ENCODE measurements at regions not wholly inside any gene's neighbourhood (a gene's known extent, or its start where the extent isn't known, plus 50 kb on each side); places are given as distances from the start of the nearest gene placed in this dataset.
A peak's percentile ranks its signal among the peaks of the same experiment; 100 is the strongest.

GRCh38 chr15:70538278-70538677 is 225.1 kb downstream of the UACA start:
- H3K4me3 ChIP-seq, result no peak overlapping the region
- no peak for DNase-seq (ENCODE audit: low spot score)
- H3K27ac ChIP-seq, result no peak overlapping the region
- TF ChIP-seq, protein P1, sequence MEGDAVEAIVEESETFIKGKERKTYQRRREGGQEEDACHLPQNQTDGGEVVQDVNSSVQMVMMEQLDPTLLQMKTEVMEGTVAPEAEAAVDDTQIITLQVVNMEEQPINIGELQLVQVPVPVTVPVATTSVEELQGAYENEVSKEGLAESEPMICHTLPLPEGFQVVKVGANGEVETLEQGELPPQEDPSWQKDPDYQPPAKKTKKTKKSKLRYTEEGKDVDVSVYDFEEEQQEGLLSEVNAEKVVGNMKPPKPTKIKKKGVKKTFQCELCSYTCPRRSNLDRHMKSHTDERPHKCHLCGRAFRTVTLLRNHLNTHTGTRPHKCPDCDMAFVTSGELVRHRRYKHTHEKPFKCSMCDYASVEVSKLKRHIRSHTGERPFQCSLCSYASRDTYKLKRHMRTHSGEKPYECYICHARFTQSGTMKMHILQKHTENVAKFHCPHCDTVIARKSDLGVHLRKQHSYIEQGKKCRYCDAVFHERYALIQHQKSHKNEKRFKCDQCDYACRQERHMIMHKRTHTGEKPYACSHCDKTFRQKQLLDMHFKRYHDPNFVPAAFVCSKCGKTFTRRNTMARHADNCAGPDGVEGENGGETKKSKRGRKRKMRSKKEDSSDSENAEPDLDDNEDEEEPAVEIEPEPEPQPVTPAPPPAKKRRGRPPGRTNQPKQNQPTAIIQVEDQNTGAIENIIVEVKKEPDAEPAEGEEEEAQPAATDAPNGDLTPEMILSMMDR (IDR thresholded peaks at IDR 0.05), result no peak

- no peak overlapping the region for H3K4me3 ChIP-seq
- DNase-seq (ENCODE audit: low spot score), result peak; percentile 19
- H3K27ac ChIP-seq, result no peak overlapping the region
- TF ChIP-seq, protein P1 (IDR thresholded peaks at IDR 0.05), result no peak
These were observed 227.4 kb downstream of the UACA start for GRCh38 chr15:70535955-70536338.

- Histone ChIP-seq H3K4me3 (no peak overlapping the region), H3K27ac (no peak overlapping the region)
- TF ChIP-seq, protein P1 (IDR thresholded peaks at IDR 0.05), result no peak
- DNase-seq (ENCODE audit: low spot score), result peak; percentile 58
These were observed 228.0 kb downstream of the UACA start for GRCh38 chr15:70535071-70535954.

DNA sequence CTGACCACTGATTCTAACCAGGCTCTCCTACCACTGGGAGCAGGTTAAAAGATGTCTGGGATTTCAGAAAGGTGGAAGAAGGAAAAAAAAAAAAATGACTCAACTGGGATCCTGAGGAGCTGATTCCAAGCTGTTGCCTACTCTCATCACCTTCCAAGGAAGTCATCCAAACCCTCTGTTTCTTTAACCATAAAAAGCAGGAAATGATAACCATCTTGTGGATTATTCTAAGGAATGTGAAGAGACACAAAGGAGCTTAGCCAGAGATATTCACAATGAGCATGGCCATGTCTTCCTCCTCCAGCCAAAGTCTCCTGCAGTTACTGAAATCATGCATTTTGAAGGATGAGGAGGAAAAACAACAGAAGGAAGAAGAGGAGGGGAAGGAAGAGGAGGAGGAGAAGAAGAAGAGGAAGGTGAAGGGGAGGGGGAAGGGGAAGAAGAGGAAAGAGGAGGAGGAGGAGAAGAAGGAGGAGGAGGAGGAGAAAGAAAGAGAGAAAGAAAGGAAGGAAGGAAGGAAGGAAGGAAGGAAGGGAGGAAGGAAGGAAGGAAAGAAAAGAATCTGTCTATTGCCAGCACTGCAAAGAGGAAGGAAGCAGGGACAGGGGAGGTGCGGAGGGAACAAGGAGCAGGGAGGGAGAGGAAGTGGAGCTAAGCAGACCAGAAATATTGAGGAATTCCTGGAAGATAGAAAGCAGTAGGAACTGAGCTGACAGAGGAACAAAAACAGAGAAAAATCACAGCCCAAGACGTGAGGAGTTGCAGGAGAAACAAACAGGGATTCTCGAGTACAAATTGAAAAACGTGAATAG is 229.2 kb downstream of the UACA start:
- H3K27ac ChIP-seq, result no peak overlapping the region
- peak; percentile 5 for DNase-seq (ENCODE audit: low spot score)
- TF ChIP-seq, protein P1 (IDR thresholded peaks at IDR 0.05), result no peak
- no peak overlapping the region for H3K4me3 ChIP-seq

DNA sequence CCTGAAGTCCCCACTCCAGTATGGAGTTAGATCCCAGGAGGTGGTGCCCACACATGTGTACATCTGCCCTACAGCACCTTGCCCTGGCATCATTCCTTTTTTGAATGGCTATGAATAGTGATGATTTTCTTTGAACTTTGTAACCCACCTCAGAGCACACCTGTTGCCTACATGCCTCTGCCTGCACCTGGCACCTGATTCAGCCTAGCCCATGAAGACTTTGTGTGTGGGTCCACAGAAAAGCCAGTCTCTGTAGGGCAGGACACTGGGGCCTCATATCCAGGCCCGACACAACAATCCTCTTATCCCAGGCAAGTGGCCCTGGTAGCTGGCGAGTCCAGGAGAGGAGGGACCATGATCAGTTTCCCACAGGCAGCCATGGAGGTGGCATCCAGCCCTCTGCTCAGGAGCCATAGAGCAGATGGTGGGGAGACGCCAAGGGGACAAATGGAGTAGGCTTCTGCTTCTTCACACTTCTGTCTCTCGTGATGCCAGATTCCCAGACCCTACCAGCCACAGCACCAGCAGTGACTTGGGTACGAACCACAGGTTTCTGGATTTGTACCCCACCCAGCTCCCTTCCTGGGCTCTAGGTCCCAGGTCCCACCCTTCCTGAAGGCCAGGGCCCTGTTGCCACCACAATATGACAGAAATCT is 230.7 kb downstream of the UACA start:
- no peak overlapping the region for H3K27ac ChIP-seq
- H3K4me3 ChIP-seq, result no peak overlapping the region
- TF ChIP-seq, protein P1 (IDR thresholded peaks at IDR 0.05), result no peak
- DNase-seq (ENCODE audit: low spot score), result no peak

DNA sequence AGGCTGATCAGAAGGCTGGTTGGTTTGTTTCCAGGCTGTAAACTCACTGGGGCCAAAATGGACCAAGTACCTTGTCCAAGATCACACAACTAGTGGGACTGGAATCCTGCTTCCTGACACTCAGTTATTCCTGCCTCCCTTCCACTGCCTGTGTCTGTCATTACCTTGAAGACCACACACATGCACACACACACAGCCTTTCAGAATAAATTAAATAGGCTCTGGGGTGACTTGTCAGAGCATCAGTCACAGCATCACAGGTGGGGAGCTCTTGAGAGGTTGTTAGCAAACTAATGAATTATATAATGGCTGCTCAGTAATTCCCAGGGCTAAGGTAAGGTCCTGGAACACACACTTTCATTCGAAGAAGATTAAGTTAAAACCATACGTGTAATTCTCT is 231.8 kb downstream of the UACA start:
- peak; percentile 2 for DNase-seq (ENCODE audit: low spot score)
- TF ChIP-seq, protein P1 (IDR thresholded peaks at IDR 0.05), result no peak
- Histone ChIP-seq H3K27ac (no peak overlapping the region), H3K4me3 (no peak overlapping the region)

All from coronary artery (tissue), 2 donors.